Esophagus squamous epithelium (tissue), 4 donors: ENCODE measurements at regions not wholly inside any gene's neighbourhood (a gene's known extent, or its start where the extent isn't known, plus 50 kb on each side); places are given as distances from the start of the nearest gene placed in this dataset.

Source experiments
- POLR2A ChIP-seq, 4 donors: fragments of 450-650 bp; IDR thresholded peaks; one replicate each; pipeline ENCODE4 v1.6.1; 2017; ENCODE audit warnings: antibody characterized with exemption in 4 of 4, mild to moderate bottlenecking in 4 of 4, moderate library complexity in 3 of 4
- TF ChIP-seq, protein P1 (sequence below), 6 experiments: fragments of 450-650 bp in 4 of 6; fragments of 200-600 bp in 2 of 6; sonication (generic) in 2 of 6; IDR thresholded peaks; one replicate each; pipeline ENCODE4 v1.5.1; 2016 to 2019; ENCODE audit warnings: antibody characterized with exemption in 6 of 6, mild to moderate bottlenecking in 4 of 6, moderate library complexity in 4 of 6

DNA sequence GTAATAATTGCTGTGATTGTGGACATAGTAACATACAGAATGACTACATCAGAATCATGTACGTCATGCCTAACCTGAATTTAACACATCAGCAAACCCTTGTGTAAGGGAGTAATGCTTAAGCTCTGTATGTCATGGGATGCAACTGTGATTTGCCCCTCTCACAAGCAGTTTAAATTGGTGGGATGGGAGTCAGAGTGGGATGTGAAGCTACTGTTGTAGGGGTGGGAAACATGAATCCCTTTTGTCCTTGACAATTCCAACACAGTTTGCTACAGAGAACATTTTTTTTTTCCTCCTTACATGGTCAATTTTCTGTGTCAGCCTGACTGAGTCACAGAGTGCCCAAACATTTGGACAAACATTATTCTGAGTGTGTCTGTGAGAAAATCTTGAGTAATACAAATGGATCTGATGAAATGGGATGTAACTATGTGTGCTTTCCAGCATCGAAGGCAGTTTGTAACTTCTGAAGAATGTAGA lies 392.8 kb downstream of the GPM6A start:
- TF ChIP-seq, protein P1, sequence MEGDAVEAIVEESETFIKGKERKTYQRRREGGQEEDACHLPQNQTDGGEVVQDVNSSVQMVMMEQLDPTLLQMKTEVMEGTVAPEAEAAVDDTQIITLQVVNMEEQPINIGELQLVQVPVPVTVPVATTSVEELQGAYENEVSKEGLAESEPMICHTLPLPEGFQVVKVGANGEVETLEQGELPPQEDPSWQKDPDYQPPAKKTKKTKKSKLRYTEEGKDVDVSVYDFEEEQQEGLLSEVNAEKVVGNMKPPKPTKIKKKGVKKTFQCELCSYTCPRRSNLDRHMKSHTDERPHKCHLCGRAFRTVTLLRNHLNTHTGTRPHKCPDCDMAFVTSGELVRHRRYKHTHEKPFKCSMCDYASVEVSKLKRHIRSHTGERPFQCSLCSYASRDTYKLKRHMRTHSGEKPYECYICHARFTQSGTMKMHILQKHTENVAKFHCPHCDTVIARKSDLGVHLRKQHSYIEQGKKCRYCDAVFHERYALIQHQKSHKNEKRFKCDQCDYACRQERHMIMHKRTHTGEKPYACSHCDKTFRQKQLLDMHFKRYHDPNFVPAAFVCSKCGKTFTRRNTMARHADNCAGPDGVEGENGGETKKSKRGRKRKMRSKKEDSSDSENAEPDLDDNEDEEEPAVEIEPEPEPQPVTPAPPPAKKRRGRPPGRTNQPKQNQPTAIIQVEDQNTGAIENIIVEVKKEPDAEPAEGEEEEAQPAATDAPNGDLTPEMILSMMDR (IDR thresholded peaks at IDR 0.05): no peak
- no peak for TF ChIP-seq POLR2A (IDR thresholded peaks at IDR 0.05)
